ENCODE measurements at regions not wholly inside any gene's neighbourhood (a gene's known extent, or its start where the extent isn't known, plus 50 kb on each side); places are given as distances from the start of the nearest gene placed in this dataset.

DNA sequence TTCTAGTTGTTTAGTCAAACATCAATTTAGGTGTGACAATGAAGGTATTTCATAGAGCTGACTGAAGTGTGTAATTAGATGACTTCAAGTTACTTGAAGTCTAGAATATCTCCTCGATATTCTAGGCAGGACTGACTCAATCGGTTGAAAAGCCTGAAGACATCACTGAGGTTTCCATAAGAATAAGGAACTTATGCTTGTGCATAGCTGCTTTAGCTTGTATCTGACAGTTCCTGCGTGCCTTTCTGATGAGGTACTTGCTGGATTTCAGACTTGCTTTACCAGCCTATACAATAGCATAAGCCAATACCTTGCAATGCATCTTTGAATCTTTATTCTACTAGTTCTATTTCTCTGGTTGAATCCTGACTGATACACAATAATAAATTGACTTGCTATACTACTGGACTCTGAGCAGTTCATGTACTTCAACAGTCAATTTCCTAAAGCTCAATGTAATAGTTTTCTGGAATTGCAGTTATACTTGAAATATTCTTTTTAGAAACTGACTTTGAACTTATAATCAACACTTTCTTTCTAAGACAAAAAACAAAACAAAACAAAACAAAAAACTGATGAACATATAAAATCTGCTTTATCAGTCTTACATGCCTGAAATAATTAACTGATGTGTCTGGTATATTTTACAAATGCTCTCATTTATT lies 1534.8 kb downstream of the SLITRK5 start:
- WGBS: 65% methylated on average over 3 of the region's 3 CpGs
- no peaks in the 10 kb centered on the region for H3K27me3 ChIP-seq (ENCODE audit: control insufficient read depth in 4 of 4, insufficient read depth in 4 of 4, low read length in 3 of 4)
- TF ChIP-seq, protein P1, sequence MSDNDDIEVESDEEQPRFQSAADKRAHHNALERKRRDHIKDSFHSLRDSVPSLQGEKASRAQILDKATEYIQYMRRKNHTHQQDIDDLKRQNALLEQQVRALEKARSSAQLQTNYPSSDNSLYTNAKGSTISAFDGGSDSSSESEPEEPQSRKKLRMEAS (IDR thresholded peaks at IDR 0.05): no peak
- TF ChIP-seq JUND (IDR thresholded peaks at IDR 0.05): no peak
- no peak for TF ChIP-seq CTCF (IDR thresholded peaks at IDR 0.05; ENCODE audit: low read depth, low read length, missing input control)
- TF ChIP-seq REST (IDR thresholded peaks at IDR 0.05): no peak
- no peak for TF ChIP-seq TAF1 (conservative IDR thresholded peaks at IDR 0.05)
- TF ChIP-seq RAD21 (IDR thresholded peaks at IDR 0.05): no peak
- no peak for TF ChIP-seq EGR1 (IDR thresholded peaks at IDR 0.05; ENCODE audit: low read depth in 2 of 2)
- no peak for TF ChIP-seq FOXA1 (IDR thresholded peaks at IDR 0.05)
- TF ChIP-seq ATF3 (IDR thresholded peaks at IDR 0.05): no peak
- TF ChIP-seq HNF4A (conservative IDR thresholded peaks at IDR 0.05): no peak
- no peak for TF ChIP-seq SP1 (IDR thresholded peaks at IDR 0.05)
- no peak for TF ChIP-seq YY1 (IDR thresholded peaks at IDR 0.05)
- TF ChIP-seq FOXA2 (IDR thresholded peaks at IDR 0.05): no peak

GRCh38 chr13:89212186-89212585 lies 1541.0 kb downstream of the SLITRK5 start:
- Histone ChIP-seq H3K9me3 (ENCODE audit: control insufficient read depth in 4 of 4, low read length in 3 of 4) (no peaks in the 10 kb centered on the region), H3K27me3 (ENCODE audit: control insufficient read depth in 4 of 4, insufficient read depth in 4 of 4, low read length in 3 of 4) (no peaks in the 10 kb centered on the region), H3K36me3 (ENCODE audit: control insufficient read depth in 4 of 4, insufficient read depth in 3 of 4, low read depth in 1 of 4, low read length in 3 of 4) (no peaks in the 10 kb centered on the region), H3K27ac (ENCODE audit: low read depth in 1 of 2, low read length in 2 of 2) (no peak overlapping the region), H3K9ac (ENCODE audit: low read depth in 1 of 2, low read length in 2 of 2) (no peak overlapping the region), H3K4me3 (ENCODE audit: low read depth in 1 of 3, low read length in 3 of 3) (no peak overlapping the region), H3K4me1 (ENCODE audit: control insufficient read depth in 4 of 4, insufficient read depth in 4 of 4, low read length in 3 of 4) (no peaks in the 10 kb centered on the region)
- 78% methylated on average over 1 of the region's 1 CpG for WGBS
- TF ChIP-seq NR2F2 (IDR thresholded peaks at IDR 0.05) (no peak), EGR1 (IDR thresholded peaks at IDR 0.05; ENCODE audit: low read depth in 2 of 2) (no peak), RXRA (IDR thresholded peaks at IDR 0.05) (no peak), FOXA2 (IDR thresholded peaks at IDR 0.05) (no peak), TAF1 (conservative IDR thresholded peaks at IDR 0.05) (no peak), SP1 (IDR thresholded peaks at IDR 0.05) (no peak), REST (IDR thresholded peaks at IDR 0.05) (no peak), FOXA1 (IDR thresholded peaks at IDR 0.05) (no peak), HNF4G (IDR thresholded peaks at IDR 0.05) (no peak), ATF3 (IDR thresholded peaks at IDR 0.05) (no peak), CTCF (IDR thresholded peaks at IDR 0.05; ENCODE audit: low read depth, low read length, missing input control) (no peak), YY1 (IDR thresholded peaks at IDR 0.05) (no peak), RAD21 (IDR thresholded peaks at IDR 0.05) (no peak), JUND (IDR thresholded peaks at IDR 0.05) (no peak), HNF4A (conservative IDR thresholded peaks at IDR 0.05) (no peak), GABPA (IDR thresholded peaks at IDR 0.05 in 1 of 2, conservative IDR thresholded peaks at IDR 0.05 in 1 of 2) (no peak)
- no peak for DNase-seq (ENCODE audit: low spot score)

More for the DNA sequence above, 1534.8 kb downstream of the SLITRK5 start:
- Histone ChIP-seq H3K4me1 (ENCODE audit: control insufficient read depth in 4 of 4, insufficient read depth in 4 of 4, low read length in 3 of 4) (no peaks in the 10 kb centered on the region), H3K36me3 (ENCODE audit: control insufficient read depth in 4 of 4, insufficient read depth in 3 of 4, low read depth in 1 of 4, low read length in 3 of 4) (no peaks in the 10 kb centered on the region), H3K9ac (ENCODE audit: low read depth in 1 of 2, low read length in 2 of 2) (no peak overlapping the region), H3K27ac (ENCODE audit: low read depth in 1 of 2, low read length in 2 of 2) (no peak overlapping the region), H3K4me3 (ENCODE audit: low read depth in 1 of 3, low read length in 3 of 3) (no peak overlapping the region), H3K9me3 (ENCODE audit: control insufficient read depth in 4 of 4, low read length in 3 of 4) (no peaks in the 10 kb centered on the region)
- DNase-seq (ENCODE audit: low spot score): no peak

Measured in liver (tissue), 8 donors.